Ishikawa (cell line): ENCODE measurements at regions not wholly inside any gene's neighbourhood (a gene's known extent, or its start where the extent isn't known, plus 50 kb on each side); places are given as distances from the start of the nearest gene placed in this dataset.

Experiments
- CEBPB ChIP-seq: IDR thresholded peaks from 2 replicates; pipeline ENCODE4 v1.6.1; 2012
- CREB1 ChIP-seq: IDR thresholded peaks from 2 replicates; pipeline ENCODE4 v1.6.1; 2012; ENCODE audit warnings: low read depth
- EGR1 ChIP-seq: IDR thresholded peaks from 2 replicates; pipeline ENCODE4 v1.6.1; 2012
- EP300 ChIP-seq: IDR thresholded peaks from 2 replicates; pipeline ENCODE4 v1.6.1; 2012; ENCODE audit warnings: borderline replicate concordance
- FOXM1 ChIP-seq: IDR thresholded peaks from 2 replicates; pipeline ENCODE4 v1.6.1; 2012; ENCODE audit warnings: low read depth, borderline replicate concordance
- MAX ChIP-seq: IDR thresholded peaks from 2 replicates; pipeline ENCODE4 v1.6.1; 2012
- NFIC ChIP-seq: IDR thresholded peaks from 2 replicates; pipeline ENCODE4 v1.6.1; 2012
- RAD21 ChIP-seq: IDR thresholded peaks from 2 replicates; pipeline ENCODE4 v1.6.1; 2012; ENCODE audit warnings: low read depth
- REST ChIP-seq: IDR thresholded peaks from 2 replicates; pipeline ENCODE4 v1.6.1; 2012; ENCODE audit warnings: low read depth, mild to moderate bottlenecking
- TAF1 ChIP-seq: IDR thresholded peaks from 2 replicates; pipeline ENCODE4 v1.6.1; 2012; ENCODE audit warnings: low read depth, mild to moderate bottlenecking
- TCF12 ChIP-seq: IDR thresholded peaks from 2 replicates; pipeline ENCODE4 v1.6.1; 2012; ENCODE audit warnings: low read depth
- TEAD4 ChIP-seq: IDR thresholded peaks from 2 replicates; pipeline ENCODE4 v1.6.1; 2012
- USF1 ChIP-seq: IDR thresholded peaks from 2 replicates; pipeline ENCODE4 v1.6.1; 2012
- YY1 ChIP-seq: IDR thresholded peaks from 2 replicates; pipeline ENCODE4 v1.6.1; 2012; ENCODE audit warnings: low read depth
- ZBTB7A ChIP-seq: IDR thresholded peaks from 2 replicates; pipeline ENCODE4 v1.6.1; 2012; ENCODE audit warnings: low read depth

GRCh38 chr6:115539531-115539930 is 521.2 kb downstream of the FRK start:
- no peak for TF ChIP-seq CEBPB
- TF ChIP-seq NFIC, result no peak
- no peak for TF ChIP-seq USF1
- TF ChIP-seq MAX, result no peak
- no peak for TF ChIP-seq EGR1
- no peak for TF ChIP-seq REST

- TF ChIP-seq FOXM1, result no peak
- no peak for TF ChIP-seq REST
- TF ChIP-seq EP300, result no peak
- no peak for TF ChIP-seq MAX
- no peak for TF ChIP-seq TEAD4
- TF ChIP-seq EGR1, result no peak
- no peak for TF ChIP-seq CREB1
- TF ChIP-seq TAF1, result no peak
- TF ChIP-seq ZBTB7A, result no peak
- TF ChIP-seq USF1, result no peak
- TF ChIP-seq CEBPB, result no peak
- no peak for TF ChIP-seq NFIC
- no peak for TF ChIP-seq RAD21
- TF ChIP-seq TCF12, result no peak
These were observed 535.9 kb downstream of the FRK start for GRCh38 chr6:115524821-115525220.

GRCh38 chr6:115514656-115515055 is 546.0 kb downstream of the FRK start:
- TF ChIP-seq NFIC (no peak), EGR1 (no peak), CREB1 (no peak)

GRCh38 chr6:115512923-115513322 is 547.8 kb downstream of the FRK start:
- no peak for TF ChIP-seq REST
- no peak for TF ChIP-seq USF1
- TF ChIP-seq CEBPB, result no peak
- TF ChIP-seq TCF12, result no peak
- TF ChIP-seq TAF1, result no peak
- TF ChIP-seq YY1, result no peak
- TF ChIP-seq NFIC, result no peak
- no peak for TF ChIP-seq TEAD4
- no peak for TF ChIP-seq MAX
- TF ChIP-seq ZBTB7A, result no peak
- TF ChIP-seq RAD21, result no peak
- TF ChIP-seq CREB1, result no peak
- TF ChIP-seq EGR1, result no peak
- no peak for TF ChIP-seq EP300
- no peak for TF ChIP-seq FOXM1

GRCh38 chr6:115511771-115512170 is 548.9 kb downstream of the FRK start:
- no peak for TF ChIP-seq EGR1
- TF ChIP-seq USF1, result no peak
- no peak for TF ChIP-seq ZBTB7A
- TF ChIP-seq TEAD4, result no peak
- TF ChIP-seq EP300, result no peak
- TF ChIP-seq FOXM1, result no peak
- TF ChIP-seq CREB1, result no peak
- no peak for TF ChIP-seq TCF12
- TF ChIP-seq YY1, result no peak
- no peak for TF ChIP-seq NFIC
- no peak for TF ChIP-seq REST
- no peak for TF ChIP-seq MAX
- no peak for TF ChIP-seq CEBPB
- no peak for TF ChIP-seq TAF1
- TF ChIP-seq RAD21, result no peak
